Heart left ventricle (tissue), 13 donors: ENCODE measurements at regions not wholly inside any gene's neighbourhood (a gene's known extent, or its start where the extent isn't known, plus 50 kb on each side); places are given as distances from the start of the nearest gene placed in this dataset.

Experiments used
- CTCF ChIP-seq, 12 donors: fragments of 200-600 bp; sonication (generic) in 4 of 12; IDR thresholded peaks; one replicate each; pipeline versions ENCODE4 v1.5.0 to v1.8.0; 2018 to 2022; ENCODE audit warnings: antibody characterized with exemption in 12 of 12, mild to moderate bottlenecking in 5 of 12
- POLR2A ChIP-seq, 2 donors: fragments of 450-650 bp; IDR thresholded peaks; one replicate each; pipeline ENCODE4 v1.6.1; 2017; ENCODE audit warnings: antibody characterized with exemption in 2 of 2, mild to moderate bottlenecking in 2 of 2, moderate library complexity in 2 of 2
- donor health status: ischemic (EF 13 %, LVEDD 7.1; RV severe dilation, severe dysfunction).
- donor health status: DM: no; HTN: yes; CAD: no.
- donor health status: DM: no; HTN: no; CAD: no.
- donor health status: ischemic (EF 25% LVEDD 6.9; RV normal size, moderate dysfunction).
- donor health status: ischemic (EF 25% LVEDD 5.7; RV mildly dilated, moderate dysfunction).
- donor health status: ischemic (EF 35%, LVEDD 5.7; RV mildly dilated, moderate dysfunction).
- donor health status: nonischemic (EF 11% LVEDD 7.7; RV severe dilation, severe dysfunction).
- donor health status: DM: yes; HTN: yes; CAD: no.
- donor health status: PGD.
- donor health status: ischemic (EF 29% LVEDD 5.4; RV normal size, mild dysfunction).
- donor health status: nonischemic (EF 23%, LVEDD 6.1; RV moderate dilation, normal function).

GRCh38 chr2:48109491-48110204, 203.3 kb upstream of the FBXO11 start:
- TF ChIP-seq CTCF (IDR thresholded peaks at IDR 0.05) (no peak), POLR2A (IDR thresholded peaks at IDR 0.05) (no peak)
